ENCODE measurements at regions not wholly inside any gene's neighbourhood (a gene's known extent, or its start where the extent isn't known, plus 50 kb on each side); places are given as distances from the start of the nearest gene placed in this dataset.
"Not testable (repeated sequence)": the region's sequence is repeated elsewhere in the genome, so short reads cannot be mapped to it uniquely, and the experiment has no call there.

GRCh38 chr6:167229586-167229985 is 61.5 kb upstream of the UNC93A start:
- DNase-seq = no peak

GRCh38 chr6:167230288-167230687 is 60.8 kb upstream of the UNC93A start:
- DNase-seq = no peak

- no peak for DNase-seq
Observed at GRCh38 chr6:167232356-167232755, 58.8 kb upstream of the UNC93A start.

GRCh38 chr6:167233490-167233889 is 57.6 kb upstream of the UNC93A start:
- DNase-seq = no peak

GRCh38 chr6:167234576-167234975 is 56.5 kb upstream of the UNC93A start:
- not testable (repeated sequence) for DNase-seq

GRCh38 chr6:167235005-167235404 is 56.1 kb upstream of the UNC93A start:
- DNase-seq = no peak

GRCh38 chr6:167235421-167236238 is 55.5 kb upstream of the UNC93A start:
- no peak for DNase-seq

- no peak for DNase-seq
Observed at GRCh38 chr6:167236239-167236571, 54.9 kb upstream of the UNC93A start.

GRCh38 chr6:167237438-167238145 is 53.5 kb upstream of the UNC93A start:
- no peak for DNase-seq

GRCh38 chr6:167238146-167238693 is 52.9 kb upstream of the UNC93A start:
- no peak for DNase-seq

- DNase-seq = no peak
Observed at GRCh38 chr6:167238694-167239467, 52.2 kb upstream of the UNC93A start.

GRCh38 chr6:167239470-167239869 is 51.6 kb upstream of the UNC93A start:
- DNase-seq = not testable (repeated sequence)

- no peak for DNase-seq
Observed at GRCh38 chr6:167240034-167240541, 51.0 kb upstream of the UNC93A start.

Measured in hypothalamus (tissue), 51 donors.